ENCODE measurements at regions not wholly inside any gene's neighbourhood (a gene's known extent, or its start where the extent isn't known, plus 50 kb on each side); places are given as distances from the start of the nearest gene placed in this dataset.
"Not testable (repeated sequence)": the region's sequence is repeated elsewhere in the genome, so short reads cannot be mapped to it uniquely, and the experiment has no call there.

- ATAC-seq (no peak), DNase-seq (ENCODE audit: low spot score) (no peak)
- intact Hi-C loops (cut with DNase I) = no loop called here
These were observed 83.5 kb upstream of the RAB12 start for GRCh38 chr18:8525692-8526091.

DNA sequence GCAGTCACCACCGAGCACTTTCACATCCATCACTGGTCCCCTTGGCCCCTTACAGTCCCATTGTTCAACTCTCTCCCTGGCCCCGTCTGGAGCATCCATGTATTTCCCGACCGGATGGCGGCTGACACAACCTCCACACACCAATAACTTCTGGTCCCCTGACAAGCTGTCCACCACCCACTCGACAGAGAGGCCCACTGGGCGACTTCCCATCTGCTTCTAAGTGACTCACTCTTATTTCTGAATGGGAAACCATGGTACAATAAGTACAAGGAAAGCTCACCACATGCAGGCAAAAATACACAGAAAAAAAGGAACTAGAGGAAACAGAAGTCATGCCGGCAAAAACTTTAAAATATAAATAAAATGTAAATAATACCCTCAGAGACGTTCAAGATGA is 82.9 kb upstream of the RAB12 start:
- ATAC-seq (no peak), DNase-seq (ENCODE audit: low spot score) (peak; percentile 31)
- intact Hi-C loops (cut with DNase I) = no loop called here

GRCh38 chr18:8529609-8530008 is 79.6 kb upstream of the RAB12 start:
- no peak for ATAC-seq
- no peak for DNase-seq (ENCODE audit: low spot score)
- intact Hi-C loops (cut with DNase I) = no loop called here

DNA sequence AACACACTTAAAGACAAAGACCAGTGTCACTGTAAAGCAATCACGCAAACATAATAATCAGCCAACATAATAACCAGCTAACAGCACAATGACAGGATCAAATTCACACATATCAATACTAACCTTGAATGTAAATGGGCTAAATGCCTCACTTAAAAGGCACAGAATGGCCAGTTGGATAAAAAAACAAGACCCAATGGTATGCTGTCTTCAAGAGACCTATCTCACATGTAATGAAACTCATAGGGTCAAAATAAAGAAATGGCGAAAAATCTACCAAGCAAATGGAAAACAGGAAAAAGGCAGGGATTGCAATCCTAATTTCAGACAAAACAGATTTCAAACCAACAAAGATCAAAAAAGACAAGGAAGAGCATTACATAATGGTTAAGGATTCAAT is 78.2 kb upstream of the RAB12 start:
- DNase-seq (ENCODE audit: low spot score); intact Hi-C loops (cut with DNase I); ATAC-seq: not testable (repeated sequence)

DNA sequence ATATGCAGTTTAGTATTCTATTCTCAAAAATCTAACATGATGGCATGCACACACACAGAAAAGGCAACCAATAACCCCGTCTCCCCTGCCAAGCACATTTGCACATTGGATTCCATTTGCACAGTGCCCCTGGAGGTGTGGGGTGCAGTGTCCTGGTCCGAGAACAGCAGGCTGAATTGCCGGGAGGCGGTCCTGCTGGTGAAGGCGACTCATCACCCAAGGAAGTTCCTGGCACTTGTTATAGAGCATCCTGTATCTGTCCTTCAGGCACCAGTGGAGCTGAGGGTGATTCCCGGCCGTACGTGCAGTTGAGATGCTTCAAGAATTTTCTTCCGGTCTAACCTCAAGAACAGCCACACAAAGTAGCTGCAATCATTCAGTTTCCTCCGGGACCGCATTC is 73.0 kb upstream of the RAB12 start:
- ATAC-seq (no peak), DNase-seq (ENCODE audit: low spot score) (peak; percentile 27)
- intact Hi-C loops (cut with DNase I) = no loop called here

GRCh38 chr18:8536922-8537321 is 72.3 kb upstream of the RAB12 start:
- ATAC-seq (no peak), DNase-seq (ENCODE audit: low spot score) (no peak)
- intact Hi-C loops (cut with DNase I) = no loop called here

DNA sequence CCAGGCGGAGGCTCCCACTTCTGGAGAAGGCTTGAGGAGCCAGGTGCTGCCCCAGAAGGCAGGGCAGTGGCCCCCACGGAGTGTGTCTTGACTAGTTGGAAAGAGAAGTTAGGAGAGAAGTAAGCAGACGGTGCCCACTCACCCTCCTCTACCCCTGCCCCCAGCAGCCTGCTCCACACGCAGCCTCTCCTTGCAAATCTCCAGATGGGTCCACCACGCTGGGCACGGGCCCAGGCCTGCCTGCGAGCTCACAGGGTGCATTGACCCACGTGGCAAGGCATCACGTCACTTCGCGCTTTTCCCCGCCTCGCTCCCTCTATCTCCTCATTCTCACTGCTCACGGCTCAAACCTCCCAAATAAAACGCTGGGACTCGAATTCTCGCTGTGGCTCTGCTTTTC is 71.8 kb upstream of the RAB12 start:
- DNase-seq (ENCODE audit: low spot score) = peak; percentile 50
- intact Hi-C loops (cut with DNase I) = no loop called here
- ATAC-seq = no peak

- intact Hi-C loops (cut with DNase I) = no loop called here
- DNase-seq (ENCODE audit: low spot score) (no peak), ATAC-seq (no peak)
These were observed 70.3 kb upstream of the RAB12 start for GRCh38 chr18:8538935-8539334.

DNA sequence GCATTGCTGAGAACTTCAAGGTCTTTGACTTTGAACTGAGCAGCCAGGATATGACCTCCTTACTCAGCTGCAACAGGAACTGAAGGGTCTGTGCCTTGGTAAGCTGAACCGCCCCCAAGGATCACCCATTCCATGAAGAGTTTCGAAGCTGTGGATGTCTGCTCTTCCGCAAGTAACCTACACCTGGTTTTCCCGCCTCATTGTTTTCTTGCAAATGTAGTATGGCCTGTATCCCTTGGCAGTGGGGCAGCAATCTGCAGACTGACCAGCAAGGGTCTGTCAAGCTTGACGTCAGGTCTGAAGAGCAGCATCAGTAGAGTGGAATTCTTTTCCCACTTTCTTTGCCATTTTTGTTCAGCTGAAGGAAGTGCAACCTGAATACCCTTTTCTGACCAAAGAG is 62.6 kb upstream of the RAB12 start:
- ATAC-seq = no peak
- intact Hi-C loops (cut with DNase I) = no loop called here
- DNase-seq (ENCODE audit: low spot score) = no peak

- intact Hi-C loops (cut with DNase I) = no loop called here
- no peak for DNase-seq (ENCODE audit: low spot score)
- ATAC-seq = peak; percentile 72
These were observed 61.1 kb upstream of the RAB12 start for GRCh38 chr18:8548186-8548585.

DNA sequence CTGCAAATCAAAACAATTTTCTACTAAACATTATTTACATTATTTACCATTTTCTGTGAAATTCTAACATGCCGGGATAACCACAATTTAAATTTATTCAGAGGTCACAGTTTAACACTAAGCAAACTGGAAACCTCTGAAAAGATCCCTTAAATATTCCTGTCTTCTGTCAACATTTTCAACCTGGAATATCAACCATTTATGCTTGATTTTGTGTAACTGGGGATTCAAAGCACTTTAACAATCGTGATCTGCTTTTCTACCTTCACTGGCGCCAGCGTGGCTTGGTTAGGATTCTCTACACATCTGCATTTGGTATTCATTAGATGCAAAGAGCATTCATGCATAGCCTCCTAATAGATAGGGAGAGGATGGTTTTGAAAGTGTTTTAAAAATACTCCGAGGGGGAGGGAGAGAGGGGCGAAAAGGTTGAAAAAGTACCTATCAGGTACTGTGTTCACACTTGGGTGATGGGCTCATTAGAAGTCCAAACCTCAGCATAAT is 59.9 kb upstream of the RAB12 start:
- DNase-seq (ENCODE audit: low spot score) (no peak), ATAC-seq (no peak)
- intact Hi-C loops (cut with DNase I) = no loop called here

GRCh38 chr18:8552151-8552550 is 57.1 kb upstream of the RAB12 start:
- DNase-seq (ENCODE audit: low spot score) = no peak
- intact Hi-C loops (cut with DNase I) = no loop called here
- ATAC-seq = no peak

GRCh38 chr18:8554354-8554753 is 54.9 kb upstream of the RAB12 start:
- DNase-seq (ENCODE audit: low spot score) (no peak), ATAC-seq (no peak)
- intact Hi-C loops (cut with DNase I) = no loop called here

DNA sequence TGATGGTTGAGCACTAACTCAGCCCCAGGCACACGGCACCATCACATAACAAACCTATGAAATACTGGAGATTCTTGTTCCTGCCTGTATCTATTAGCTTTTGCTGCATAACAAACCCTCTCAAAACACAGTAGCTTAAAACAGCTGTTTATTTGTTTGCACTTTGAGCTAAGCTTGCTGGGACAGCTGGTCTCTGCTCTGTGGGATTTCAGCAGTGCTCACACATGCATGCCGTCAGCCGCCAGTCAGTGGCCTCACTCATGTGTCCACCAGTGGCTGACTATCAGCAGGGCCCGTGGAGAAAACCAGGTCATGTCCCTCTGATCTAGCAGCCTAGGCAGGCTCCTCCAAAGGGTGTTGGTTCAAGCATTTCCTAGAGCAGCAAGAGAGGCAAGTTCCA is 52.8 kb upstream of the RAB12 start:
- intact Hi-C loops (cut with DNase I) = no loop called here
- no peak for DNase-seq (ENCODE audit: low spot score)
- ATAC-seq = peak; percentile 24

Data from sciatic nerve (tissue), 2 donors.